SU-DHL-6 (cell line): ENCODE measurements at regions not wholly inside any gene's neighbourhood (a gene's known extent, or its start where the extent isn't known, plus 50 kb on each side); places are given as distances from the start of the nearest gene placed in this dataset.

Experiments
- H2AFZ ChIP-seq: fragments of 200-600 bp; sonication (generic); 2 replicates; pipeline ENCODE4 v1.6.1; 2014; ENCODE audit warnings: low read depth, mild to moderate bottlenecking, moderate library complexity, mixed read lengths, antibody characterized with exemption, low read length; ENCODE audit not compliant: severe bottlenecking
- H3F3A ChIP-seq: fragments of 200-600 bp; shearing (Covaris generic); 2 replicates; pipeline ENCODE4 v1.6.0; 2016; ENCODE audit warnings: antibody characterized with exemption, mild to moderate bottlenecking; ENCODE audit not compliant: insufficient read depth
- H3K27ac ChIP-seq: fragments of 200-600 bp; sonication (generic); 2 replicates; pipeline ENCODE4 v1.5.1; 2016; ENCODE audit warnings: low read depth, mild to moderate bottlenecking, low read length, moderate library complexity, mixed read lengths
- H3K27me3 ChIP-seq: fragments of 200-600 bp; sonication (generic), shearing (Covaris generic); 2 replicates; pipeline ENCODE4 v1.6.0; 2014; ENCODE audit warnings: mild to moderate bottlenecking, low read length
- H3K36me3 ChIP-seq: fragments of 200-600 bp; sonication (generic); 2 replicates; pipeline ENCODE4 v1.6.1; 2014; ENCODE audit warnings: mild to moderate bottlenecking, low read length, mixed read lengths
- H3K4me2 ChIP-seq: fragments of 300-600, 200-600 bp; shearing (Covaris generic), sonication (generic); 2 replicates; pipeline ENCODE4 v1.6.0; 2014; ENCODE audit warnings: low read length, low read depth, mild to moderate bottlenecking; ENCODE audit not compliant: poor library complexity, severe bottlenecking
- H3K4me3 ChIP-seq: fragments of 200-600 bp; sonication (generic); 2 replicates; pipeline ENCODE4 v1.5.1; 2014; ENCODE audit warnings: antibody characterized with exemption, low read length, mild to moderate bottlenecking, mixed read lengths; ENCODE audit not compliant: insufficient read depth, poor library complexity, severe bottlenecking
- H3K79me2 ChIP-seq: fragments of 200-600 bp; sonication (generic); 2 replicates; pipeline ENCODE4 v1.6.1; 2014; ENCODE audit warnings: mild to moderate bottlenecking, low read length, moderate library complexity; ENCODE audit not compliant: insufficient read depth
- H3K9ac ChIP-seq: fragments of 200-600 bp; sonication (generic); 2 replicates; pipeline ENCODE4 v1.7.0; 2014; ENCODE audit warnings: mild to moderate bottlenecking, low read length
- H3K9me2 ChIP-seq: fragments of 200-600 bp; sonication (generic); replicated peaks from 2 replicates; pipeline ENCODE4 v1.6.1; 2014; ENCODE audit warnings: low read length; ENCODE audit not compliant: insufficient read depth
- H3K9me3 ChIP-seq: fragments of 200-600 bp; sonication (generic); 2 replicates; pipeline ENCODE4 v1.6.1; 2014; ENCODE audit warnings: low read length, mixed read lengths; ENCODE audit not compliant: insufficient read depth
- H4K20me1 ChIP-seq: fragments of 200-600 bp; sonication (generic); 2 replicates; pipeline ENCODE4 v1.6.1; 2014; ENCODE audit warnings: low read depth, mild to moderate bottlenecking, antibody characterized with exemption, low read length, moderate library complexity, mixed read lengths
- CTCF ChIP-seq: fragments of 200-600 bp; sonication (generic); IDR thresholded peaks from one replicate; pipeline ENCODE4 v1.5.1; 2017; ENCODE audit warnings: antibody characterized with exemption, mild to moderate bottlenecking, low read length, moderate library complexity; ENCODE audit not compliant: insufficient read depth, poor library complexity, severe bottlenecking
- EZH2phosphoT487 ChIP-seq: fragments of 200-600 bp; sonication (generic), shearing (Covaris generic); conservative IDR thresholded peaks from 2 replicates; pipeline ENCODE4 v1.6.1; 2018; ENCODE audit warnings: mild to moderate bottlenecking, antibody characterized with exemption, low read length, moderate library complexity, mixed read lengths

- H3K4me3 ChIP-seq = no peak overlapping the region
- H3K9me2 ChIP-seq = no peaks in the 10 kb centered on the region
- no peaks in the 10 kb centered on the region for H3F3A ChIP-seq
- H3K36me3 ChIP-seq = no peaks in the 10 kb centered on the region
- H3K27ac ChIP-seq = no peak overlapping the region
- TF ChIP-seq CTCF (no peak), EZH2phosphoT487 (no peak)
- H4K20me1 ChIP-seq = no peaks in the 10 kb centered on the region
- H3K9me3 ChIP-seq = no peaks in the 10 kb centered on the region
- H3K79me2 ChIP-seq = no peaks in the 10 kb centered on the region
- no peak overlapping the region for H3K4me2 ChIP-seq
- H3K9ac ChIP-seq = no peak overlapping the region
- H2AFZ ChIP-seq = no peak overlapping the region
- H3K27me3 ChIP-seq = no peaks in the 10 kb centered on the region; the same call in 1 of the 2 replicates
Measured at GRCh38 chr6:37551002-37551401, 51.3 kb upstream of the CCDC167 start.

- H2AFZ ChIP-seq = no peak overlapping the region
- H3K27ac ChIP-seq = no peak overlapping the region
- no peaks in the 10 kb centered on the region for H3K79me2 ChIP-seq
- H3K9me2 ChIP-seq = no peaks in the 10 kb centered on the region
- H3K4me2 ChIP-seq = no peak overlapping the region
- no peaks in the 10 kb centered on the region for H3K36me3 ChIP-seq
- H4K20me1 ChIP-seq = no peaks in the 10 kb centered on the region
- no peaks in the 10 kb centered on the region; the same call in 1 of the 2 replicates for H3K27me3 ChIP-seq
- H3K4me3 ChIP-seq = no peak overlapping the region
- TF ChIP-seq CTCF = no peak
- no peak for TF ChIP-seq EZH2phosphoT487
- H3F3A ChIP-seq = no peaks in the 10 kb centered on the region
- no peaks in the 10 kb centered on the region for H3K9me3 ChIP-seq
- no peak overlapping the region for H3K9ac ChIP-seq
Measured at GRCh38 chr6:37550191-37550831, 50.6 kb upstream of the CCDC167 start.

- Histone ChIP-seq H3K9me3 (no peaks in the 10 kb centered on the region), H3K9ac (no peak overlapping the region), H3K27me3 (no peaks in the 10 kb centered on the region; the same call in 1 of the 2 replicates), H3K27ac (no peak overlapping the region), H3K4me3 (no peak overlapping the region), H3F3A (no peaks in the 10 kb centered on the region), H4K20me1 (no peaks in the 10 kb centered on the region), H3K36me3 (no peaks in the 10 kb centered on the region), H2AFZ (no peak overlapping the region), H3K4me2 (no peak overlapping the region), H3K79me2 (no peaks in the 10 kb centered on the region), H3K9me2 (no peaks in the 10 kb centered on the region)
- TF ChIP-seq EZH2phosphoT487 (no peak), CTCF (no peak)
Measured at GRCh38 chr6:37549558-37549957, 49.9 kb upstream of the CCDC167 start.
